Lung (tissue), 11 donors: ENCODE measurements at regions not wholly inside any gene's neighbourhood (a gene's known extent, or its start where the extent isn't known, plus 50 kb on each side); places are given as distances from the start of the nearest gene placed in this dataset.
A peak's percentile ranks its signal among the peaks of the same experiment; 100 is the strongest.
"Not testable (repeated sequence)": the region's sequence is repeated elsewhere in the genome, so short reads cannot be mapped to it uniquely, and the experiment has no call there.

Source experiments
- ATAC-seq: fragments of 200-7000 bp; cut with Tn5 transposase; one replicate; pipeline ENCODE4 v1.9.1; 2020; ENCODE audit warnings: moderate number of reproducible peaks; ENCODE audit not compliant: insufficient read depth, low FRiP score
- DNase-seq, 3 donors: peaks; one replicate each; pipeline ENCODE4 v3.0.0-alpha.2; 2013 to 2017
- H3K27ac ChIP-seq, 2 donors: one replicate each; pipeline ENCODE4 v1.5.1; 2013; ENCODE audit warnings: mild to moderate bottlenecking in 2 of 2, moderate library complexity in 2 of 2, control low read depth in 1 of 2, inconsistent platforms in 1 of 2, low read depth in 1 of 2, low read length in 1 of 2
- H3K27me3 ChIP-seq, 3 donors: one replicate each; pipeline ENCODE4 v1.5.1; 2013; ENCODE audit warnings: low read length in 2 of 3; ENCODE audit not compliant: control insufficient read depth in 3 of 3, insufficient read depth in 3 of 3
- H3K36me3 ChIP-seq, 4 donors: one replicate each; pipeline ENCODE4 v1.5.1; 2013; ENCODE audit warnings: low read length in 4 of 4, mild to moderate bottlenecking in 1 of 4, moderate library complexity in 1 of 4; ENCODE audit not compliant: control insufficient read depth in 4 of 4, insufficient read depth in 4 of 4
- H3K4me1 ChIP-seq, 5 donors: one replicate each; pipeline ENCODE4 v1.5.1; 2013; ENCODE audit warnings: low read length in 5 of 5, mild to moderate bottlenecking in 2 of 5, moderate library complexity in 1 of 5; ENCODE audit not compliant: control insufficient read depth in 5 of 5, insufficient read depth in 5 of 5
- H3K4me3 ChIP-seq: one replicate; pipeline ENCODE4 v1.5.1; 2013; ENCODE audit warnings: mild to moderate bottlenecking, control low read depth, moderate library complexity
- H3K9ac ChIP-seq, 2 donors: one replicate each; pipeline ENCODE4 v1.5.1; 2013; ENCODE audit warnings: low read length in 2 of 2, control low read depth in 1 of 2; ENCODE audit not compliant: insufficient read depth in 1 of 2
- H3K9me3 ChIP-seq, 4 donors: one replicate each; pipeline ENCODE4 v1.5.1; 2013; ENCODE audit warnings: low read length in 3 of 4, mild to moderate bottlenecking in 1 of 4, moderate library complexity in 1 of 4; ENCODE audit not compliant: control insufficient read depth in 4 of 4, insufficient read depth in 3 of 4
- CTCF ChIP-seq: IDR thresholded peaks from 2 replicates; pipeline ENCODE4 v1.5.1; 2012; ENCODE audit warnings: mild to moderate bottlenecking; ENCODE audit errors: control extremely low read depth, extremely low read depth
- WGBS, 2 donors: extraction: QIAGEN DNeasy Blood & Tissue Kit; methylation state at CpG; one replicate each; pipeline ENCODE4 v1.1.7; 2013; 5-methylcytosine and 5-hydroxymethylcytosine counted together
- donor health status: control.
- donor health status: control.
- donor health status: Bipolar disorder and iron deficiency.
- donor health status: healthy.
- donor health status: DM: yes; HTN: yes; CAD: no.

- peaks cover 0 to 11% (median under 1%) of the 10 kb centered on the region in 4 donors for H3K9me3 ChIP-seq
- H3K27me3 ChIP-seq = no peaks in the 10 kb centered on the region
- ATAC-seq (no peak), DNase-seq (peak in 2 of 3 donors; percentile 66 to 76)
- no peak overlapping the region for H3K9ac ChIP-seq
- no peak overlapping the region for H3K27ac ChIP-seq
- no peak for TF ChIP-seq CTCF
- H3K4me3 ChIP-seq = no peak overlapping the region
- no peaks in the 10 kb centered on the region for H3K36me3 ChIP-seq
- no peaks in the 10 kb centered on the region for H3K4me1 ChIP-seq
Measured at GRCh38 chr10:22148961-22149360, 68.9 kb downstream of the EBLN1 start.

GRCh38 chr10:22145873-22146272 lies 71.9 kb downstream of the EBLN1 start:
- H3K36me3 ChIP-seq, H3K9me3 ChIP-seq, ATAC-seq, H3K4me1 ChIP-seq, H3K27ac ChIP-seq, H3K9ac ChIP-seq, DNase-seq, H3K4me3 ChIP-seq, H3K27me3 ChIP-seq: not testable (repeated sequence)
- WGBS, 2 donors = 95% methylated on average over 2 of the region's 2 CpGs

GRCh38 chr10:22137542-22137941 lies 80.3 kb downstream of the EBLN1 start:
- 91 to 92% methylated on average over 2 of the region's 2 CpGs for WGBS, 2 donors
- Histone ChIP-seq H3K27me3 (no peaks in the 10 kb centered on the region), H3K9ac (no peak overlapping the region), H3K27ac (no peak overlapping the region), H3K4me1 (peaks cover 0 to 22% (median 5%) of the 10 kb centered on the region in 5 donors), H3K36me3 (no peaks in the 10 kb centered on the region), H3K4me3 (no peak overlapping the region), H3K9me3 (peaks cover 0 to 3% (median 0%) of the 10 kb centered on the region in 4 donors)
- no peak for ATAC-seq
- TF ChIP-seq CTCF = no peak
- DNase-seq = no peak

GRCh38 chr10:22135591-22135990 lies 82.2 kb downstream of the EBLN1 start:
- Histone ChIP-seq H3K27me3 (no peaks in the 10 kb centered on the region), H3K27ac (no peak overlapping the region), H3K36me3 (no peaks in the 10 kb centered on the region), H3K4me3 (no peak overlapping the region), H3K9ac (no peak overlapping the region), H3K9me3 (peaks cover 0 to 3% (median 0%) of the 10 kb centered on the region in 4 donors), H3K4me1 (peaks cover 0 to 23% (median 5%) of the 10 kb centered on the region in 5 donors)
- ATAC-seq (no peak), DNase-seq (no peak)
- TF ChIP-seq CTCF = no peak
- 88 to 90% methylated on average over 9 of the region's 9 CpGs for WGBS, 2 donors
